ENCODE measurements at regions not wholly inside any gene's neighbourhood (a gene's known extent, or its start where the extent isn't known, plus 50 kb on each side); places are given as distances from the start of the nearest gene placed in this dataset.

DNA sequence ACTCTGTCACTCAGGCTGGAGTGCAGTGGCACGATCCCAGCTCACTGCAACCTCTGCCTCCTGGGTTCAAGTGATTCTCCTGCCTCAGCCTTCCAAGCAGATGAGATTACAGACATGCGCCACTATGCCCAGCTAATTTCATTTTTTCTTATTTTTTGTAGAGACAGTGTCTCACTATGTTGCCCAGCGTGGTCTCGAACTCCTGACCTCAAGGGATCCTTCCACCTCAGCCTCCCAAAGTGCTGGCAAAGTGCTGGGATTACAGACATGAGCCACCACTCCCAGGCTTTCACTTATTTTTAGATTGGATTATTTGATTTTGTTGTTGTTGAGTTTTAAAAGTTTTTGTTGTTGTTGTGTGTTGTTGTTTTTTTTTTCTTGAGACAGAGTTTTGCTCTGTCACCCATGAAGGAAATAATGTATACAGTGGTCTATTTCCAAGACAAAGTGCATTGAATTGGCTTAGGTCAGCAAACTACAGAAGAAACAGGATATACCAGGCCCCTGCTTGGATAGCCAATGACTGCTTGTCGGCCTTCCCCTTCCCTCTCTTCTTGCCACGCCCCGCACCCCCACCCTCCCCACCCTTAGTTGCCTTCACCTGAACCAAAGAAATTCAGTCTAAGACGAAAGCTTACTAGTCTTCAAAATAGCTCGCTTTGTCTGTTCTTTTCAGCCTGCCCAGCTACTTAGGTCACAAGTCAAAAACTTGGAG lies 91.8 kb upstream of the CLDN5 start:
- TF ChIP-seq, protein P1, sequence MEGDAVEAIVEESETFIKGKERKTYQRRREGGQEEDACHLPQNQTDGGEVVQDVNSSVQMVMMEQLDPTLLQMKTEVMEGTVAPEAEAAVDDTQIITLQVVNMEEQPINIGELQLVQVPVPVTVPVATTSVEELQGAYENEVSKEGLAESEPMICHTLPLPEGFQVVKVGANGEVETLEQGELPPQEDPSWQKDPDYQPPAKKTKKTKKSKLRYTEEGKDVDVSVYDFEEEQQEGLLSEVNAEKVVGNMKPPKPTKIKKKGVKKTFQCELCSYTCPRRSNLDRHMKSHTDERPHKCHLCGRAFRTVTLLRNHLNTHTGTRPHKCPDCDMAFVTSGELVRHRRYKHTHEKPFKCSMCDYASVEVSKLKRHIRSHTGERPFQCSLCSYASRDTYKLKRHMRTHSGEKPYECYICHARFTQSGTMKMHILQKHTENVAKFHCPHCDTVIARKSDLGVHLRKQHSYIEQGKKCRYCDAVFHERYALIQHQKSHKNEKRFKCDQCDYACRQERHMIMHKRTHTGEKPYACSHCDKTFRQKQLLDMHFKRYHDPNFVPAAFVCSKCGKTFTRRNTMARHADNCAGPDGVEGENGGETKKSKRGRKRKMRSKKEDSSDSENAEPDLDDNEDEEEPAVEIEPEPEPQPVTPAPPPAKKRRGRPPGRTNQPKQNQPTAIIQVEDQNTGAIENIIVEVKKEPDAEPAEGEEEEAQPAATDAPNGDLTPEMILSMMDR (IDR thresholded peaks at IDR 0.05; ENCODE audit: low read depth, low read length): no peak
- H3K4me3 ChIP-seq (ENCODE audit: low read depth, low read length): no peak overlapping the region

DNA sequence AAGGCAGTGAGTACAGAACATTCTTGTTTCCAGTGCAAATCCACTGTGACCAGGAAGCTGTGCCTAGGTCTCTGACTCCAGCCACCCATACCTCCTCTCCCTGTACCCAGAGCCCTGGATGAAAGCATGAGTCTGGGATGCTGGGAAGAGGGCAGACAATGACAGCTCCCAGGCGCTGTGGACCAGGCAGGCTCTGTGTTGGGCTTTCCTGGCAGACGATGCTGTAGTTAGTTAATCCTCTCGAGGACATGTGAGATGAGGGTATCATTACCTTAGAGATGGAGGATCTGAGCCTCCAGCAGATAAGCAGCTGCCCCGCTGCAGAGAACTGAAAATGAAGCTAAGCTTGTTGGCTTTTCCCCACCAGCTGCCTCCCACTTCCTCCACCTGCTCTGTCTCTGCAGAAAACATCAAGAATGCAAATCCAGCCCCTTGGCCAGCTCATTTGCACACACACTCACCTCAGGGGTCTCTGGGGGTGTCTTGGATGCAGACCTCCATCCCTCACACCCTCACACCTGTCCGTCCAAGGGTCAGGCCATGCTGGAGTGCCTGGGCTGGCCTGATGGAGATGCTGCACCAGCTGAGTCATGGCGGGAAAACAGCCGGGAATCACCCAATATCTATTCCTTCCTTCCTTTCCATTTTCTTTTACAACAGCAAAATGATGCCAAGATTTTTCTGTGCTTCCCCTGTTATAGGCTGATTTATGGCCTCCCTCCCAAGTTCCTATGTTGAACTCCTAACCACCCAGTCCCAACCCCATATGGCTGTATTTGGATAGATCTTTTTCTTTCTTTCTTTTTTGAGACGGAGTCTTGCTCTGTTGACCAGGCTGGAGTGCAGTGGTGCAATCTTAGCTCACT lies 94.9 kb upstream of the SEPTIN5 start:
- H3K4me3 ChIP-seq (ENCODE audit: low read depth, low read length): no peak overlapping the region

DNA sequence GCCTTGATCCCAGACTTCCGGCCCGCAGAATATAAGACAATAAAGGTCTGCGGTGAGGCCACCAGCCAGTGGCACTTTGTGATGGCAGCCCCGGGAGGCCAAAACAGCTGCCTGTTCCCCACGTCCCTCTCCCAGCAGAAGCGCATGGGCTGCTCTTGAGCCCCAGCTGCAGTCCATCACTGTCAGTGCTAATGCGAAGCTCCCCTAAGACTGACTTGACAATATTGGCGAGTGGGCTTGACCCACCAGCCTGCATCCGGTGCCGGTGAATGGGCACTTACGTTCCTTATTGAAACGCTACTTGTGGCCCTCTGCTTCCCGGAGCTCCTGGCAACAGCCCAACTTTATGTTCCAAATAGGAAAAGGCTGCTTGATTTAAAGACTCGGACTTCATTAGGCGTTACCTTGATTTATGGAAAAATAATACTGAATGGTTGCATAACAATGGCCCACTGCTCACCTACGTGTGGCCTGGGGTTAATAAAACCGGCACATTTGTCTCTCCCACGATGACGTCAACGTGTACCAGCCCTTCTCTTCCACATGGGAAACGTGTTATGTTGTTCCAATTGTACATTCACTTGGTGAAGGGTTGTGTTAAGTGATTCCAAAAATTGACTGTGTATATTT lies 93.4 kb upstream of the SEPTIN5 start:
- no peak overlapping the region for H3K4me3 ChIP-seq (ENCODE audit: low read depth, low read length)
- TF ChIP-seq, protein P1 (IDR thresholded peaks at IDR 0.05; ENCODE audit: low read depth, low read length): no peak

More for the DNA sequence above, 94.9 kb upstream of the SEPTIN5 start:
- TF ChIP-seq, protein P1 (IDR thresholded peaks at IDR 0.05; ENCODE audit: low read depth, low read length): no peak

DNA sequence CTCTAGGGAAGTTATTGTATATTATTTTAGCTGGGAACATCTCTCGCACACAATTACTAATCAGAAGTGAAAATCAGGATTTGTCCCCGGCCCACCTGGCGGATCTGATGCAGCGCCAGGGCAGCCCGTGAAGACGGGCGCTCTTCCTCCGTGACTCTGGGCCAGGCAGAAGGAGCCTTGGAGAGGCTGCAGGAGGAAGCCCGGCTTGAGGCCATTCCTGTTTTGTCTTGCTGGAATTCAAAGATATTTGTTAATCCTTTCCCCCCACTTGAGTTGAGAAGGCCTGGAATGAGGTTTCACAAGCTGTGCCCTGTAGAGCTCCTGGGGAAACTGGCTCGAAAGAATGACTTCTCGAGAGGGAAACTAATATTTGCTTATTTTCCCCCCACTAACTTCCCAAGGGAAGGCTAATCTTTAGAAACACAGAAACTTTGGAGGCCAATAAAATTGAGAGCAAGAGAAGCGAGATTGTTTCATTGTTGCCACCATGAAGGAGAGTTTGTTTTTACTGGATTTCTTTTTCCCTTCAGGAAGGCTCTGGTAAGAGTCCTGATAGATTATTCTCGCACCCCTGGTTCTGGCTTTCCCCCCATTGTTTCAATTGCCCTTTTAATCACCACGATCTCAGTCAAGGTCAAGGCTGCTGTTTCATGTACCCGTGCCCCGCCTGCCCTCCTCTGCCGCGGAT lies 92.8 kb upstream of the SEPTIN5 start:
- no peak overlapping the region for H3K4me3 ChIP-seq (ENCODE audit: low read depth, low read length)
- TF ChIP-seq, protein P1 (IDR thresholded peaks at IDR 0.05; ENCODE audit: low read depth, low read length): no peak

DNA sequence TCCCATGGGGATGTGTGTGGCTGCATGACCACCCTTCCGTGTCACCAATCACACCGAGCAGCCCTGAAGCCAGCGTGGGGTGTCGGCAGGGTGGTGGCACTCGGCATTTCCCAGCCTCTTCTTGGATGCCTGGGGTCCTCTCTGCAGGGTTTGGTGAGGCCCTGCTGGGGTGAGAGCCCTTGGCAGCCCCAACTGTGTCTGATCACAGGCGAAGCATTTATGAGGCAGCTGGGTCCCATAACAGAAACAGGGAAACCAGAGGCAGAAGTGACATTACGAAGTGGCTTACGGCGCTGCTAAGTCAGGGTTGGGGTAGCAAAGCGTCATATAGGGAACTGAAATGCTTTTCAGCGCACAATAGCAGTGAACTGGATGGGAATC lies 92.3 kb upstream of the SEPTIN5 start:
- no peak overlapping the region for H3K4me3 ChIP-seq (ENCODE audit: low read depth, low read length)
- TF ChIP-seq, protein P1 (IDR thresholded peaks at IDR 0.05; ENCODE audit: low read depth, low read length): no peak

DNA sequence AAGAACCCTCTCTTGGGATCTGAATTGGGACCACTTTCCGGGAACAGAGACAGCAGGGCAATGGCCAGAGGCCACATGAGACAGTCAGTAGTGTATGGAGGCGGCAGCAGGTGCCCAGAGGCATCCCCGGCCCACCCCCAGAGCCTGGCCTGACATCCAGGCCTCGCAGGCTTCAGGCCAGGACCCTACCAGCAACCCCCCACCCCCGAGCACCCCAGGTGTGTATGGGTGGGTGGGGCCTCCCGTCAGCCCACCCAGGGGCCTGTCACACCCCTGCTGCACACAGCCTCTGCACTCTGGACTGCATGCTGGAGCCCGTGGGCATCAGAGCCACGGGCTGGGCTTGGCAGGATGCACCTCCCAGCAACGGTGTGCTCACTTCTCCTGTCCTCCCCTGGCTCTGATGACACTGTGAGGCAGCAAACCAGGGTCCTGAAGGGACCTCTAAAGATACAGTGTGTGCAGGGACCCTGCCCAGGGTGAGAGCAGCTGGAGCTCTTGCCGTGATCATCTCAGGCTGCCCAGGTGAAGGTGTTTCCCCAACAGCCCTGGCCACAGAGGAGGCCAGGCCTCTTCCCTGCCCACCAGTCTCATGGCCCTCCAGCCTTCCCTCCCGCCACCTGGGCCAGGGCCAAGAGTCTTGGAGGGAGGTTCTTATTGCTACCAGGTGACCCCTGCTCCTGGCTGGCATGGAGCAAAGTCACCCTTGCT lies 88.8 kb upstream of the SEPTIN5 start:
- H3K4me3 ChIP-seq (ENCODE audit: low read depth, low read length): no peak overlapping the region
- TF ChIP-seq, protein P1 (IDR thresholded peaks at IDR 0.05; ENCODE audit: low read depth, low read length): no peak

Data from WI38 (cell line).